Smooth muscle cell (in vitro differentiated cells): ENCODE measurements at regions not wholly inside any gene's neighbourhood (a gene's known extent, or its start where the extent isn't known, plus 50 kb on each side); places are given as distances from the start of the nearest gene placed in this dataset.

ENCODE experiments used
- DNase-seq: peaks from one replicate; lab custom pipeline; 2025; ENCODE audit not compliant: unreplicated experiment; lab: John Stamatoyannopoulos, UW
- H2AFZ ChIP-seq: fragments of 200-600 bp; sonication (generic); 2 replicates; pipeline ENCODE4 v1.6.0; 2016; ENCODE audit warnings: antibody characterized with exemption, low read depth, mild to moderate bottlenecking
- H3F3A ChIP-seq: fragments of 200-600 bp; sonication (generic); 2 replicates; pipeline ENCODE4 v1.6.0; 2017; ENCODE audit warnings: antibody characterized with exemption, low read depth
- H3K27ac ChIP-seq: fragments of 200-600 bp; sonication (generic); 2 replicates; pipeline ENCODE4 v1.5.1; 2016; ENCODE audit warnings: low read depth, mild to moderate bottlenecking
- H3K27me3 ChIP-seq: fragments of 200-600 bp; sonication (generic); 2 replicates; pipeline ENCODE4 v1.6.1; 2016; ENCODE audit warnings: low read depth, mild to moderate bottlenecking
- H3K36me3 ChIP-seq: fragments of 200-600 bp; sonication (generic); 2 replicates; pipeline ENCODE4 v1.5.1; 2016; ENCODE audit warnings: low read depth
- H3K4me1 ChIP-seq: fragments of 200-600 bp; sonication (generic); 2 replicates; pipeline ENCODE4 v1.5.1; 2016; ENCODE audit warnings: low read depth
- H3K4me2 ChIP-seq: fragments of 200-600 bp; sonication (generic); 2 replicates; pipeline ENCODE4 v1.6.0; 2016; ENCODE audit warnings: mild to moderate bottlenecking
- H3K4me3 ChIP-seq: fragments of 200-600 bp; sonication (generic); 2 replicates; pipeline ENCODE4 v1.5.1; 2016; ENCODE audit warnings: mild to moderate bottlenecking
- H3K79me2 ChIP-seq: fragments of 200-600 bp; sonication (generic); 2 replicates; pipeline ENCODE4 v1.6.0; 2016; ENCODE audit warnings: low read depth, mild to moderate bottlenecking
- H3K9ac ChIP-seq: fragments of 200-600 bp; sonication (generic); 2 replicates; pipeline ENCODE4 v1.6.0; 2016; ENCODE audit warnings: low read depth
- H3K9me3 ChIP-seq: fragments of 200-600 bp; sonication (generic); replicated peaks from 2 replicates; pipeline ENCODE4 v1.5.1; 2016; ENCODE audit warnings: low read depth
- H4K20me1 ChIP-seq: fragments of 200-600 bp; sonication (generic); 2 replicates; pipeline ENCODE4 v1.6.0; 2016; ENCODE audit warnings: low read depth
- CTCF ChIP-seq: fragments of 200-600 bp; sonication (generic); IDR thresholded peaks from 2 replicates; pipeline ENCODE4 v1.5.1; 2017; ENCODE audit warnings: borderline replicate concordance, mild to moderate bottlenecking, antibody characterized with exemption; ENCODE audit not compliant: insufficient read depth, poor library complexity, severe bottlenecking
- WGBS: methylation state at CpG from one replicate; pipeline ENCODE4 v1.1.7; 2016; ENCODE audit warnings: low lambda C conversion rate; 5-methylcytosine and 5-hydroxymethylcytosine counted together

- H4K20me1 ChIP-seq, result no peaks in the 10 kb centered on the region
- H3K4me3 ChIP-seq, result no peak overlapping the region
- TF ChIP-seq CTCF, result no peak
- no peak overlapping the region for H2AFZ ChIP-seq
- no peak overlapping the region for H3K27ac ChIP-seq
- DNase-seq, result no peak
- H3K9ac ChIP-seq, result no peak overlapping the region
- 50% methylated on average over 1 of the region's 1 CpG for WGBS
- H3K4me1 ChIP-seq, result peaks cover 3% of the 10 kb centered on the region
- no peaks in the 10 kb centered on the region for H3F3A ChIP-seq
- H3K79me2 ChIP-seq, result no peaks in the 10 kb centered on the region
- no peaks in the 10 kb centered on the region for H3K27me3 ChIP-seq
- H3K9me3 ChIP-seq, result no peaks in the 10 kb centered on the region
- H3K36me3 ChIP-seq, result no peaks in the 10 kb centered on the region
- H3K4me2 ChIP-seq, result no peak overlapping the region
Measured at GRCh38 chr10:83489161-83489560, 650.1 kb upstream of the GHITM start.

GRCh38 chr10:83492004-83492403 lies 647.3 kb upstream of the GHITM start:
- WGBS, result 67% methylated on average over 4 of the region's 4 CpGs
- Histone ChIP-seq H3K9me3 (no peaks in the 10 kb centered on the region), H3K4me3 (no peak overlapping the region), H4K20me1 (no peaks in the 10 kb centered on the region), H3K4me1 (peaks cover under 1% of the 10 kb centered on the region), H3K9ac (no peak overlapping the region), H3K4me2 (no peak overlapping the region), H3K27me3 (no peaks in the 10 kb centered on the region), H2AFZ (no peak overlapping the region), H3K27ac (no peak overlapping the region), H3K79me2 (no peaks in the 10 kb centered on the region), H3K36me3 (no peaks in the 10 kb centered on the region), H3F3A (no peaks in the 10 kb centered on the region)
- DNase-seq, result no peak
- TF ChIP-seq CTCF, result no peak

- no peaks in the 10 kb centered on the region for H3K36me3 ChIP-seq
- H4K20me1 ChIP-seq, result no peaks in the 10 kb centered on the region
- no peak overlapping the region for H3K4me3 ChIP-seq
- H3K27ac ChIP-seq, result no peak overlapping the region
- no peak for TF ChIP-seq CTCF
- no peak for DNase-seq
- no peaks in the 10 kb centered on the region for H3K27me3 ChIP-seq
- peaks cover 3% of the 10 kb centered on the region for H3K4me1 ChIP-seq
- H3F3A ChIP-seq, result no peaks in the 10 kb centered on the region
- no peak overlapping the region for H3K4me2 ChIP-seq
- no peak overlapping the region for H3K9ac ChIP-seq
- 94% methylated on average over 5 of the region's 5 CpGs for WGBS
- no peaks in the 10 kb centered on the region for H3K9me3 ChIP-seq
- H2AFZ ChIP-seq, result no peak overlapping the region
- H3K79me2 ChIP-seq, result no peaks in the 10 kb centered on the region
Measured at GRCh38 chr10:83512681-83513080, 626.6 kb upstream of the GHITM start.

DNA sequence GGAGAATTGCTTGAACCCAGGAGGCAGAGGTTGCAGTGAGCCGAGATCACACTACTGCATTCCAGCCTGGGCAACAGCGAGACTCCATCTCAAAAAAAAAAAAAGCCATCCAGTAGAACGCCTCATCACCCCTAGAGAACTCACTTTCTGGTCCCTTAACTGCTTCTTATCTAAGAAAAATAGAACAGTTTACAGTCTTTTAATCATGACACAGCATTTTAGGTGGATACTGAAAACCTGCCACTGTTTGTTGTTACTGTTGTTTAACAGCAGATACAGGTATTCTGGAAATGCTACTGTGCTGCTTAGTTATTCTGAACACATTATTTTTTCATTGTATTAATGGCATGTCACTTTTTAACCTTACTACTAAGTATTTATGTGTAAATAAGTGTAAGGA lies 624.3 kb upstream of the GHITM start:
- no peak overlapping the region for H3K4me3 ChIP-seq
- WGBS, result 72% methylated on average over 3 of the region's 3 CpGs

More for the DNA sequence above, 624.3 kb upstream of the GHITM start:
- peak overlapping the region; percentile 44 for H2AFZ ChIP-seq
- H3K9ac ChIP-seq, result no peak overlapping the region
- H3K79me2 ChIP-seq, result no peaks in the 10 kb centered on the region
- no peak for DNase-seq
- no peaks in the 10 kb centered on the region for H3F3A ChIP-seq
- no peaks in the 10 kb centered on the region for H3K27me3 ChIP-seq
- H3K27ac ChIP-seq, result no peak overlapping the region
- no peak overlapping the region for H3K4me2 ChIP-seq
- no peaks in the 10 kb centered on the region for H4K20me1 ChIP-seq
- H3K9me3 ChIP-seq, result no peaks in the 10 kb centered on the region
- no peak for TF ChIP-seq CTCF
- H3K36me3 ChIP-seq, result no peaks in the 10 kb centered on the region
- H3K4me1 ChIP-seq, result peaks cover 3% of the 10 kb centered on the region
